Upper lobe of right lung (tissue), 1 donor: ENCODE measurements at regions not wholly inside any gene's neighbourhood (a gene's known extent, or its start where the extent isn't known, plus 50 kb on each side); places are given as distances from the start of the nearest gene placed in this dataset.

Experiments used
- ATAC-seq: fragments of 200-7000 bp; cut with Tn5 transposase; one replicate; pipeline ENCODE4 v1.9.1; 2020; ENCODE audit warnings: mild to moderate bottlenecking, moderate library complexity
- DNase-seq: peaks from one replicate; pipeline ENCODE4 v3.0.0-alpha.2; 2020
- H3K27ac ChIP-seq: fragments of 200-600 bp; one replicate; pipeline ENCODE4 v1.8.0; 2022
- H3K27me3 ChIP-seq: fragments of 200-600 bp; one replicate; pipeline ENCODE4 v1.8.0; 2022; ENCODE audit warnings: mild to moderate bottlenecking
- H3K36me3 ChIP-seq: fragments of 200-600 bp; one replicate; pipeline ENCODE4 v1.8.0; 2022
- H3K4me1 ChIP-seq: fragments of 200-600 bp; one replicate; pipeline ENCODE4 v1.8.0; 2022
- H3K4me3 ChIP-seq: fragments of 200-600 bp; one replicate; pipeline ENCODE4 v1.8.0; 2022; ENCODE audit warnings: mild to moderate bottlenecking
- H3K9me3 ChIP-seq: fragments of 200-600 bp; one replicate; pipeline ENCODE4 v1.8.0; 2022
- CTCF ChIP-seq: fragments of 200-600 bp; IDR thresholded peaks from one replicate; pipeline ENCODE4 v1.8.0; 2022; ENCODE audit warnings: antibody characterized with exemption
- intact Hi-C: fragments of 100-400 bp; cut with DNase I; formaldehyde crosslinking; loops from one replicate; pipeline ENCODE4 v1.11.0; 2022
- donor health status: DM: no; HTN: yes; CAD: no; lungs with severe emphysema.

GRCh38 chr2:47996808-47997207, 90.5 kb upstream of the FBXO11 start:
- Histone ChIP-seq H3K36me3 (no peaks in the 10 kb centered on the region), H3K9me3 (no peaks in the 10 kb centered on the region), H3K27ac (no peak overlapping the region), H3K4me3 (no peak overlapping the region), H3K4me1 (no peaks in the 10 kb centered on the region), H3K27me3 (no peaks in the 10 kb centered on the region)
- DNase-seq (no peak), ATAC-seq (no peak)
- intact Hi-C loops: no loop called here
- TF ChIP-seq CTCF: no peak

- no peaks in the 10 kb centered on the region for H3K4me1 ChIP-seq
- no peaks in the 10 kb centered on the region for H3K27me3 ChIP-seq
- TF ChIP-seq CTCF: no peak
- DNase-seq: no peak
- H3K36me3 ChIP-seq: no peaks in the 10 kb centered on the region
- no peaks in the 10 kb centered on the region for H3K9me3 ChIP-seq
- no peak overlapping the region for H3K27ac ChIP-seq
- ATAC-seq: no peak
- intact Hi-C loops: no loop called here
- H3K4me3 ChIP-seq: no peak overlapping the region
Observed at GRCh38 chr2:47999512-47999911, 93.2 kb upstream of the FBXO11 start.

- no peaks in the 10 kb centered on the region for H3K9me3 ChIP-seq
- H3K4me3 ChIP-seq: no peak overlapping the region
- H3K27me3 ChIP-seq: no peaks in the 10 kb centered on the region
- ATAC-seq (no peak), DNase-seq (no peak)
- H3K27ac ChIP-seq: no peak overlapping the region
- no peaks in the 10 kb centered on the region for H3K4me1 ChIP-seq
- intact Hi-C loops: no loop called here
- no peak for TF ChIP-seq CTCF
- no peaks in the 10 kb centered on the region for H3K36me3 ChIP-seq
Observed at GRCh38 chr2:48001498-48001897, 95.2 kb upstream of the FBXO11 start.

- Histone ChIP-seq H3K36me3 (no peaks in the 10 kb centered on the region), H3K4me1 (no peaks in the 10 kb centered on the region), H3K9me3 (no peaks in the 10 kb centered on the region), H3K27me3 (no peaks in the 10 kb centered on the region), H3K4me3 (no peak overlapping the region), H3K27ac (no peak overlapping the region)
- TF ChIP-seq CTCF: no peak
- DNase-seq (no peak), ATAC-seq (no peak)
- intact Hi-C loops: no loop called here
Observed at GRCh38 chr2:48006094-48006493, 99.8 kb upstream of the FBXO11 start.

- Histone ChIP-seq H3K27me3 (no peaks in the 10 kb centered on the region), H3K27ac (no peak overlapping the region), H3K4me1 (no peaks in the 10 kb centered on the region), H3K36me3 (no peaks in the 10 kb centered on the region), H3K4me3 (no peak overlapping the region), H3K9me3 (no peaks in the 10 kb centered on the region)
- ATAC-seq (no peak), DNase-seq (no peak)
- intact Hi-C loops: no loop called here
- TF ChIP-seq CTCF: no peak
Observed at GRCh38 chr2:48007699-48008268, 101.5 kb upstream of the FBXO11 start.

GRCh38 chr2:48009256-48009655, 103.0 kb upstream of the FBXO11 start:
- Histone ChIP-seq H3K9me3 (no peaks in the 10 kb centered on the region), H3K27ac (no peak overlapping the region), H3K27me3 (no peaks in the 10 kb centered on the region), H3K4me3 (no peak overlapping the region), H3K4me1 (no peaks in the 10 kb centered on the region), H3K36me3 (no peaks in the 10 kb centered on the region)
- TF ChIP-seq CTCF: no peak
- DNase-seq (no peak), ATAC-seq (no peak)
- intact Hi-C loops: no loop called here
